ENCODE measurements at regions not wholly inside any gene's neighbourhood (a gene's known extent, or its start where the extent isn't known, plus 50 kb on each side); places are given as distances from the start of the nearest gene placed in this dataset.
A peak's percentile ranks its signal among the peaks of the same experiment; 100 is the strongest.
"Not testable (repeated sequence)": the region's sequence is repeated elsewhere in the genome, so short reads cannot be mapped to it uniquely, and the experiment has no call there.

- Histone ChIP-seq H3K4me3 (ENCODE audit: low read depth, low read length) (no peak overlapping the region), H3K27ac (ENCODE audit: extremely low read depth, low read depth, low read length) (no peak overlapping the region), H3K9me3 (ENCODE audit: control insufficient read depth, insufficient read depth, low read depth, low read length) (no peaks in the 10 kb centered on the region), H3K4me1 (ENCODE audit: control insufficient read depth, insufficient read depth, low read length) (no peaks in the 10 kb centered on the region), H3K36me3 (ENCODE audit: control insufficient read depth in 2 of 2, insufficient read depth in 1 of 2, low read length in 2 of 2) (no peaks in the 10 kb centered on the region)
- TF ChIP-seq ZNF558 (tag by site-specific recombination; IDR thresholded peaks at IDR 0.05): peak; percentile 95
- TF ChIP-seq ZNF701 (tag by site-specific recombination; IDR thresholded peaks at IDR 0.05): no peak
- ChIA-PET POLR2A (no interaction called here), CTCF (interaction anchor here (1.1 to 1.6 kb wide), 2 partner anchors 506 to 537 kb away, joined by 3 read pairs; no protein-coding TSS in a partner anchor)
Observed at GRCh38 chr18:35892118-35892517, 80.4 kb upstream of the RMP24 start.

- H3K4me3 ChIP-seq (ENCODE audit: low read depth, low read length); H3K9me3 ChIP-seq (ENCODE audit: control insufficient read depth, insufficient read depth, low read depth, low read length); H3K27ac ChIP-seq (ENCODE audit: extremely low read depth, low read depth, low read length); H3K4me1 ChIP-seq (ENCODE audit: control insufficient read depth, insufficient read depth, low read length); H3K36me3 ChIP-seq (ENCODE audit: control insufficient read depth in 2 of 2, insufficient read depth in 1 of 2, low read length in 2 of 2); POLR2A ChIA-PET: not testable (repeated sequence)
- CTCF ChIA-PET: interaction anchor here (0.7 kb wide), 1 partner anchor 22 kb away, joined by 3 read pairs; no protein-coding TSS in a partner anchor
Observed at GRCh38 chr18:35897481-35897880, 75.0 kb upstream of the RMP24 start.

- Histone ChIP-seq H3K27ac (ENCODE audit: extremely low read depth, low read depth, low read length) (no peak overlapping the region), H3K4me1 (ENCODE audit: control insufficient read depth, insufficient read depth, low read length) (no peaks in the 10 kb centered on the region), H3K9me3 (ENCODE audit: control insufficient read depth, insufficient read depth, low read depth, low read length) (no peaks in the 10 kb centered on the region), H3K4me3 (ENCODE audit: low read depth, low read length) (no peak overlapping the region), H3K36me3 (ENCODE audit: control insufficient read depth in 2 of 2, insufficient read depth in 1 of 2, low read length in 2 of 2) (no peaks in the 10 kb centered on the region)
- CTCF ChIA-PET: no interaction called here
- POLR2A ChIA-PET: no interaction called here
- no peak for TF ChIP-seq ZNF600 (tag by site-specific recombination; IDR thresholded peaks at IDR 0.05)
- no peak for TF ChIP-seq OVOL3 (tag by site-specific recombination; IDR thresholded peaks at IDR 0.05)
- TF ChIP-seq ZNF423 (tag by site-specific recombination; IDR thresholded peaks at IDR 0.05): no peak
- no peak for TF ChIP-seq ZNF280D (tag by site-specific recombination; IDR thresholded peaks at IDR 0.05)
- TF ChIP-seq ZNF610 (tag by site-specific recombination; IDR thresholded peaks at IDR 0.05; ENCODE audit: borderline replicate concordance): no peak
- TF ChIP-seq ZNF626 (tag by site-specific recombination; IDR thresholded peaks at IDR 0.05): no peak
- no peak for TF ChIP-seq ZBTB6 (tag by site-specific recombination; IDR thresholded peaks at IDR 0.05)
- no peak for TF ChIP-seq ZNF280C (tag by site-specific recombination; IDR thresholded peaks at IDR 0.05)
- TF ChIP-seq ZNF596 (tag by site-specific recombination; IDR thresholded peaks at IDR 0.05): no peak
- no peak for TF ChIP-seq ZNF2 (tag by site-specific recombination; IDR thresholded peaks at IDR 0.05)
- no peak for TF ChIP-seq ZNF629 (tag by site-specific recombination; IDR thresholded peaks at IDR 0.05)
- TF ChIP-seq ZNF544 (tag by site-specific recombination; IDR thresholded peaks at IDR 0.05): no peak
- TF ChIP-seq ZNF398 (tag by site-specific recombination; IDR thresholded peaks at IDR 0.05): no peak
- no peak for TF ChIP-seq ZNF747 (tag by site-specific recombination; IDR thresholded peaks at IDR 0.05)
- TF ChIP-seq ZNF202 (tag by site-specific recombination; IDR thresholded peaks at IDR 0.05; ENCODE audit: borderline replicate concordance): no peak
- TF ChIP-seq ZNF10 (tag by site-specific recombination; IDR thresholded peaks at IDR 0.05): no peak
- no peak for TF ChIP-seq ZNF341 (tag by site-specific recombination; IDR thresholded peaks at IDR 0.05; ENCODE audit: low read depth)
- TF ChIP-seq ZNF791 (tag by site-specific recombination; IDR thresholded peaks at IDR 0.05): no peak
- no peak for TF ChIP-seq ZNF354C (tag by site-specific recombination; IDR thresholded peaks at IDR 0.05; ENCODE audit: borderline replicate concordance, low read depth)
Observed at GRCh38 chr18:35904389-35905037, 68.0 kb upstream of the RMP24 start.
